Fibroblast of skin of scalp (primary cell): ENCODE measurements at regions not wholly inside any gene's neighbourhood (a gene's known extent, or its start where the extent isn't known, plus 50 kb on each side); places are given as distances from the start of the nearest gene placed in this dataset.

Experiments
- DNase-seq: peaks from one replicate; pipeline ENCODE4 v3.0.0-alpha.2; 2013

GRCh38 chr4:89420507-89420906, 112.9 kb upstream of the GPRIN3 start:
- DNase-seq, result no peak

GRCh38 chr4:89419111-89419695, 111.6 kb upstream of the GPRIN3 start:
- DNase-seq, result no peak

GRCh38 chr4:89416960-89417359, 109.4 kb upstream of the GPRIN3 start:
- no peak for DNase-seq

GRCh38 chr4:89413518-89413917, 105.9 kb upstream of the GPRIN3 start:
- DNase-seq, result no peak

DNA sequence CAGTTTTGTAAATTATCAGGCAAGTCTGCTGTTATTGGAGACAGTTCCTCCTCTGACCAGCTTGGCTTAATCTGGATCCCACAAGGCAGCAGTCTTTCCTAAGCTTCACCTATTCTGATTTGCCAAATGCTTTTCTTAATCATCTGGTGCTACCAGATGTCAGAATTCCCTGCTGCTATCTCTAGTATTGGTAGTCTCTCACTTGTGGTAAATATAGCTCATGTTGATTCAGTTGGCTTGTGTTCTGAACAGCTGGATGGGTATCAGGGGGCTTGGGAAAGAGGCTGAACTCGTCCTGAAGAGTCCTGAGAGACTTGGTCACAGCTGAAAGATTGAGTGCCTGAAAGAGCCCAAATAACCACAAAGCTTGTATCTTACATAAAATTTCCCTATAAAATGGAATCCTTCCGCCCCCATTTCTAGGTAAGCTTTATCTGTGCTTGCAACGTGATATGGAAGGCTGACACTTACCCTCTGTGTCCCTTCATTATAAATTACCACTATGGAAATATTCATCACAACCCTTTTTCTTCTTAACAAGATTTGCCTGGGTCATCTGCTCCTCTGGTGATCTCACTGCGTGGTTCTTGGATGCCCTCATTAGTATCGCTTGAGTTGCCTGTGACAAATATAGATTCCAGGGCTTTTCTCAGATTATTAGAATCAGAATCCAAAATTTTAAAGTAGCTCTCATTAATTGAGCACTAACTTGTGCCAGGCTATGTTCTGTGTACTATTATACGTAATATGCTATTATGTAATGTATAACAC, 104.1 kb upstream of the GPRIN3 start:
- DNase-seq, result no peak

GRCh38 chr4:89410687-89411086, 103.1 kb upstream of the GPRIN3 start:
- DNase-seq, result no peak

GRCh38 chr4:89404530-89404929, 96.9 kb upstream of the GPRIN3 start:
- DNase-seq, result no peak

- no peak for DNase-seq
These were observed 96.2 kb upstream of the GPRIN3 start for GRCh38 chr4:89403826-89404225.

- no peak for DNase-seq
These were observed 92.9 kb upstream of the GPRIN3 start for GRCh38 chr4:89400287-89401035.

- DNase-seq, result no peak
These were observed 91.0 kb upstream of the GPRIN3 start for GRCh38 chr4:89398644-89399043.

DNA sequence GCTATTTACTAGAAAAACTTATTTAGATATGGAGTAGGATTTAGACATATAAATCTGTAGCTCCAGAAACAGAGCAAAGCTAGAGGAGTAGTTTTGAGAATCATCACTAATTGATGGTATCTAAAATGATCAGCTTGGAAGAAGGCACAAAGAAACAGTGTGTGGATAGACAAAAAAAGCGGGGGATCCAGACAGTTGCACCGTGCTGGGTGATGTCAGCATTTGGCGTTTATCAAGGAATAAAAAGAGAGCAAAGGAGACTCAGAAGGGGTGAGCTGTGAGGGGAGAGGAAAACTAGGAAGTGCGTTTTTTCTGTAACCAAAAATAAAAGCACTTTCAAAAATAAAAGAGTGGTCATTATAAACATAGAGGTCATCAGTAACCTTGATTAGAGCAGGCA, 90.5 kb upstream of the GPRIN3 start:
- DNase-seq, result no peak

GRCh38 chr4:89397441-89397840, 89.8 kb upstream of the GPRIN3 start:
- DNase-seq, result no peak

GRCh38 chr4:89382439-89382838, 74.8 kb upstream of the GPRIN3 start:
- no peak for DNase-seq

- DNase-seq, result no peak
These were observed 73.4 kb upstream of the GPRIN3 start for GRCh38 chr4:89380980-89381379.

- DNase-seq, result no peak
These were observed 72.0 kb upstream of the GPRIN3 start for GRCh38 chr4:89379511-89380044.

DNA sequence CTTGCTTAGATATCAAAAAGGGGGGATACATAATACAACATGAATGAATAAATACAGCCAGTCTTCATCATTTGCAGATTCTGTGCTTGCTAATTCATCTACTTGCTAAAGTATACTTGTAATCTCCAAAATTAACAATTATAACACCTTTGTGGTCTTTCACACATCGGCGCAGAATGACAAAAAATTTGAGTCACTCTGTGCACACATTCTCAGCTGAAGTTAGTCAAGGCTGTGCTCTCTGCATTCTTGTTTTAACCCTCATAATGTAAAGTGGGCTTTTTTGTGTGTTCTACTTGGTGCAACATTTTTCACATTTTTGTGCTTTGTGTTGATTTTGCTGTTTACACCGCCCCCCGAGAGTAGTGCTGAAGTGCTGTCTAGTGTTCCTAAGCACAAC, 65.8 kb upstream of the GPRIN3 start:
- no peak for DNase-seq

DNA sequence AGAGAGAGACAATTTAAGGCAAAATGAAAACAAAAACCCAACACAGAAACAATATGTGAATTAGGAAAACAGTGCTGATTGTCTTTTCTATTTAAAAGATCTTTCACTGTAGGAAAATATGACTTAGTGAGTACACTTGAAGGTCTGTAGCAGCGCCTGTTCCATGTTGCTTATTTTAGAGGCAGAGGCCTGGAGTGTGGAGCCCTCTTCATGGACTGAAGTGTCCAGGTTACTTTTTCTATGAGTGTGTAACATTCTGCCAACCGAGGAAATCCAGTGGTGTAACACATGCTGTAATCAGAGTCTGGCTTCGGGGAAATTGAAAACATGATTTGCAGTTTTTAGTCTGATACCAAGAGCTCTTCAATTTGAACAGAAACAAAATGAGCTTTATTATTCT, 64.0 kb upstream of the GPRIN3 start:
- no peak for DNase-seq

GRCh38 chr4:89369581-89369980, 62.0 kb upstream of the GPRIN3 start:
- DNase-seq, result no peak

DNA sequence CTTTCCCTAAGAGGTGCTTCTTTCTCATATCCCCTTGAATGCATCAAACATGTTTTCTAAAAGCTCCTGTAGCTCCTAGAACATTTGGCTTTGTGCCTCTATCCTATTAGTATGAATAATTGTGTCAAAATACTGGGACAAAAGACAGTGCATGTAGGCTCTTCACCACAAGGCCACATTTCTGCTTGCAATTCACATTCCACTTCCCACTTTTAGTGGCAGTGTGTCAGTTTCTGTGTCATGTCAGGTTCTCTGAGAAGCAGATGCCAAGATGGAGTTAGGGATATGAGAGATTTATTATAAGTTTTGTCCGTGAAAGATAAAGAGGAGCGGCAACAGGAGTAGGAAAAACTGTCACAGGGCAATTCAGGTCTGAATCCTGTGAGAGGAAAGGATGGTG, 61.3 kb upstream of the GPRIN3 start:
- no peak for DNase-seq

DNA sequence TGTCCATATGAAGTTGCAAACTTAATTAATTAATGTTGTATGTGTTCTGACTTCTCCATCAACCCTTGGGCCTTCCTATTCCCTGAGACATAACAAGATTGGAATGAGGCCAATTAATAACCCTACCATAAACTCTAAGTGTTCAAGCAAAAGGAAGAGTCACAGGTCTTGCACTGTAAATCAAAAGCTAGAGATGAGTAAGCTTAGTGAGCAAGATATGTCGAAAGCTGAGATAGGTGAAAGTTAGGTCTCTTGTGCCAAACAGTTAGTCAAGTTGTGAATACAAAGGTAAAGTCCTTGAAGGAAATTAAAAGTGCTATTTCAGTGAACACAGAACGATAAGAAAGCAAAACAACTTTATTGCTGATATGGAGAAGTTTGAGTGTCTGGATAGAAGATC, 58.2 kb upstream of the GPRIN3 start:
- no peak for DNase-seq

GRCh38 chr4:89365375-89365774, 57.8 kb upstream of the GPRIN3 start:
- no peak for DNase-seq

DNA sequence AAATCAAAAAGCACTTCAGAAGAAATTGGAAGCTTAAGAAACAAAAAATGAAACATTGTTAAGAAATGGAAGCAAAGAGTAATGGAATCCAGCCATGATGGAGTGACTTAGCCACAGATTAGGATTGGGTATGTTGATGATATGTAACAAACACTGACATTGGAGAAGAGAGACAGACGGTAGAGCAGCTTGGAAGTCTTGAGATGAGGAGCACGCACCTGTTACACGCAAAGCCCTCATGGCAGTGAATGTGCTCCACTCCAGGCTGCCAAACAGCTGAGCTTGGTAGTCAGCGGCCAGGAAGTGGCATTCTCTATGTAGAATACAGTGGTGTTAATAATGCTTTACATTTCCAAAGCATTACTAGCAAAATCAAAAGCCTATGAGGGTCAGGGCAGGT, 56.9 kb upstream of the GPRIN3 start:
- no peak for DNase-seq

- DNase-seq, result no peak
These were observed 56.2 kb upstream of the GPRIN3 start for GRCh38 chr4:89363786-89364185.
